D721Med (cell line): ENCODE measurements at regions not wholly inside any gene's neighbourhood (a gene's known extent, or its start where the extent isn't known, plus 50 kb on each side); places are given as distances from the start of the nearest gene placed in this dataset.

Experiments
- DNase-seq: peaks from one replicate; pipeline ENCODE4 v3.0.0; 2011; ENCODE audit warnings: low spot score; ENCODE audit not compliant: insufficient read length
- FAIRE-seq: peaks from 2 replicates; lab custom pipeline; 2011; peaks lifted over from hg19 to GRCh38; lab: Jason Lieb, UNC
- TF ChIP-seq, protein P1 (sequence below): IDR thresholded peaks from 2 replicates; pipeline ENCODE4 v1.5.1; 2012; ENCODE audit warnings: mild to moderate bottlenecking, control low read depth; ENCODE audit not compliant: insufficient read depth; ENCODE audit errors: missing control alignments

DNA sequence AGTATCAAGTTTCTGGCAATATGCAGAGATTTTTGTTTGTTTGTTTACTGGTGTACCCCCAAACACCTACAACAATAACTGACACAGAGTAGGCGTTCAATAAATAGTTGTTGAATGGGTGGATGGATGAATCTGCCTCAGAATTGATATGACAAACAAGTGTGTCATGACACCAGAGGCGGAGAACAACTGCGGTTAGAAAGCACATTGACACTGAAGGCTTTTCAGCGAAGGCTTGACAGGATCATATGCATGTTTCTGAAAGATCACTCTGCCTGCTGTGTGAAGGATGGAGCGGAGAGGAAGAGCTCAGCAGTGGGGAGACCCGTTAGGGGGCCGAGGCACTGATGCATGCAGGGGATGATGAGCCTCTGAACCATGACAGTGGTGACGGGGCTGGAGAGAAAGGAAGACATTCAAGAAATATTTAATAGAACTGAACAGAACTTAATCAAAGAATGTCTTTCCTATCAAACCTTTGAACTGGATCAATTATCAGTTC is 108.5 kb upstream of the USP47 start:
- TF ChIP-seq, protein P1, sequence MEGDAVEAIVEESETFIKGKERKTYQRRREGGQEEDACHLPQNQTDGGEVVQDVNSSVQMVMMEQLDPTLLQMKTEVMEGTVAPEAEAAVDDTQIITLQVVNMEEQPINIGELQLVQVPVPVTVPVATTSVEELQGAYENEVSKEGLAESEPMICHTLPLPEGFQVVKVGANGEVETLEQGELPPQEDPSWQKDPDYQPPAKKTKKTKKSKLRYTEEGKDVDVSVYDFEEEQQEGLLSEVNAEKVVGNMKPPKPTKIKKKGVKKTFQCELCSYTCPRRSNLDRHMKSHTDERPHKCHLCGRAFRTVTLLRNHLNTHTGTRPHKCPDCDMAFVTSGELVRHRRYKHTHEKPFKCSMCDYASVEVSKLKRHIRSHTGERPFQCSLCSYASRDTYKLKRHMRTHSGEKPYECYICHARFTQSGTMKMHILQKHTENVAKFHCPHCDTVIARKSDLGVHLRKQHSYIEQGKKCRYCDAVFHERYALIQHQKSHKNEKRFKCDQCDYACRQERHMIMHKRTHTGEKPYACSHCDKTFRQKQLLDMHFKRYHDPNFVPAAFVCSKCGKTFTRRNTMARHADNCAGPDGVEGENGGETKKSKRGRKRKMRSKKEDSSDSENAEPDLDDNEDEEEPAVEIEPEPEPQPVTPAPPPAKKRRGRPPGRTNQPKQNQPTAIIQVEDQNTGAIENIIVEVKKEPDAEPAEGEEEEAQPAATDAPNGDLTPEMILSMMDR = no peak
- FAIRE-seq (no peak), DNase-seq (no peak)

DNA sequence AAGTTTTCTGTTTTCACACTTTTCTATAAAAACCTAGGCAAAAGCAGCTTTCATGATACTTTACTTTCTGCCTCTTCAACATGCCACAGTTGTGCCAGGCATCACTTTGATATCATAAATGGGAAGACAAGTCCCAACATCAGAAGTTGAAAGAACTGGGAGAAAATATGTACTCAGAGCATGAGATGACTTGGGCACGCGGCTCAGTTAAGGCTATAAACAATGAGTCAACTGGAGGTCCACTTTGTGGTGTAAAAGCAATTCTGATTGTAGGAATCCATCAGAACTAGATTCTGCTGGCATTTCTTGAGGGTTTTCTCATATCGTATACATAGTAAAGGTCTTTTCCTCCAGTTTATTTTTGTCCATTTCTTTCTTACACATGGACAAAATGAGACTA is 109.7 kb upstream of the USP47 start:
- no peak for DNase-seq
- FAIRE-seq = no peak

DNA sequence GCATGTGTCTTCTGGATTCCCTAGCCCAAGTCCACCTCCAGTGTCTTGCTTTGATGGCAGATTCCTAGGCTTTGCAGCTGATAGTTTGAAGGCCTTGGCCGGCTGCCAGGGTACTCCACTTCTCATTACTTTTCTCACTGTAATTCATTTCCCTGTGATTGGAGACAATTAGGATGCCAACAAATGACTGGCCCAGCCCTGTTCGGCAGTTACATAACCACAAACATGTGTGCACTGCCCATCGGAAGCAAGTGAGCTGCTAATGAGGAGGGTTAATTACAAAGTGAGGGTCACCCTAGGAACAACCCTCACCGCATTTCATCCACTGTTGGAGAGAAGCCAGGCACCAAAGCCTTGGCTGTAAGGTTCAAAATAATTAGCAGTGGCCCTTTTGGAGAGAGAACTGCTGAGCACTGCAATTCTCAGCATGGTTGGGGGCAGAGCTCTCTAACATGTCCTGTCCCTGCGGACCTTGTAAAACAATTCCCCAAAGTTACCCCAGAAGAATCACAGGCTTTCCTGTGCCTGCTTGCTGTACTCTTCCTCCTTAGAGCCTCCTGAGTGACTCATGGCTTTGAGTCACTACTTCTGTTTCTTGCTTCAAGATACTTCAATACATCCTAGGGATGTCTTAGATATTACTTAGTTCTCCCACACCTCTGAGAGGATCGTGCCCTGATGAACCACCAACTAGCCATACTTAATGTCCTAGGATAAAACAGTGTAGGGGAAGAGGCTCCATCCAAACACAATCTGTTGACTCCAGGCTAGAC is 109.7 kb upstream of the GALNT18 start:
- FAIRE-seq (no peak), DNase-seq (no peak)

More for the DNA sequence above, 109.7 kb upstream of the USP47 start:
- TF ChIP-seq, protein P1 = no peak

DNA sequence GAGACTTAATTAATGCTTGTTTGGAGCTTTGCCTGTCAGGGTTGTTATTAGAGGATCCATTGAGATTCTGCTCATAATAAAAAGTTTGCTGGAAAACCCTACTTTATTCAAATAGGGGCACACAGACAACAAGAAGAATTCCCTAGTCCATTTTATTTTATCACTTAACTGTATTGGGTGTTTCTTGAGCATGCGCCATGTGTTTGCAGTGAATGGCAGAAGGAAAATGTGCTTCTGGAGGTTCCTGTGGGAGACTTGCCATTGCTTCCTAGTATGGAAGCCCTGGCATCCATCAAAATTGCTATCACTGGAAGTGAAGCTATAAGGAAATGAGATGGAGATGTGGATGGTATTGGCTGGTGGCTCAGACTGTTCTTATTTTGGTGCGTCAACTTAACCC is 106.6 kb upstream of the GALNT18 start:
- TF ChIP-seq, protein P1 = no peak
- DNase-seq = no peak
- FAIRE-seq = no peak

More for the DNA sequence above, 109.7 kb upstream of the GALNT18 start:
- TF ChIP-seq, protein P1 = no peak

DNA sequence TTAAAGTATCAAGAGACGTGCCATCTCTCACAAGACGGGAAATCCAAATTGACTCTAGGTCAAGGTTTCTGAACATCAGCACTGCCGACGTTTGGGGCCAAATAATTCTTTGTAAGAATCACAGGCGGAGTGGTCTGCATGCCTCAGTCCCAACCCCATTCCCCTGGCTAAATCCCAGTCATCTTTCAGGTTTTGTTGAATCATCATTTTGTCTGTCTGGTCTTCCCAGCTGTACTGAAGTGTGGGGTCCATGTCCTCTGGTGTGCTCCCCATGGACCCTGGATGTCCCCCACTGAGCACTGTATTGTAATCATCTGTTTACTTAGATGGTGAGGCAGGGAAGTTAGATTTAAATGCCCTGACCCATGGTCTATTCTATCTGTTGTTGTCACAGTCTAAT is 103.6 kb upstream of the GALNT18 start:
- TF ChIP-seq, protein P1 = no peak
- DNase-seq (no peak), FAIRE-seq (no peak)

DNA sequence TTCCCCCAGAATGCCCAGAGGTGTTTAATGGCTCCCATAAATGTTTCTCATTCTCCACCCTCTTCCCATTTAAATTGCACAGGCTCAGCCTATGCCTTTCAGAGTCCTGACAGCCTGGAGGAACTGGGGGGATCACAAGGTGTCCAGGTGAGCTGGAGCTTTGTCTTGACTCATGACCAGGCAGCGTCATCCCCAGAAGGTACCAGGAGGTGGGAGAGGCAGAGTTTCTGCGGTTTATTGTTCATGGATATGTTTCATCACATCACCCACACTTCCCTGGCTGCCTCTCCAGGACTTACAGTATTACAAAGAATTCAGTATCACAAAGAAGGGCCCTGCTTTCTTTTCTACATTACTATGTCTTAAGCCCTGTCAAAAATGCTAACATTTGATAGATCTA is 103.2 kb upstream of the GALNT18 start:
- FAIRE-seq = no peak
- no peak for DNase-seq
- TF ChIP-seq, protein P1 = no peak

DNA sequence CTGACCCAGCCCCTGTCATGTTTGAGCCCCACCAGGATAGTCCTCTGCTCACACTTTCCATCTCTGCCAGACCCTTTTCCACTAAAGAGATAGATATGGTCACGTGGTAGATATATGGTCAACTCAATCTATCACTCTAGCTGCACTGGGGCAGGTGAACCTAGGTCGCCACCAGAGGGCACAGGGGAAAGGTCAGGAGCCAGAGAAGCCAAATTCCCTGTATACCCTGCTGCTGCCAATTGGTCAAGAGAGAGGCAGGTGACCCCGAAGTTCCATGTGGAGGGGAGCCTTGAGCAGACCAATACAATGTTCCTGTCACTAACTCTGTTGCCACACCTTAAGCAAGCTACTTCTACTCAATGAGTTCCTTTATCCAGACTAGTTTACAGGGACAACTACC is 101.1 kb upstream of the GALNT18 start:
- TF ChIP-seq, protein P1 = no peak
- FAIRE-seq = no peak
- no peak for DNase-seq
